Ovary (tissue), 3 donors: ENCODE measurements at regions not wholly inside any gene's neighbourhood (a gene's known extent, or its start where the extent isn't known, plus 50 kb on each side); places are given as distances from the start of the nearest gene placed in this dataset.

Experiments
- EP300 ChIP-seq: sonication (generic); formaldehyde crosslinking; IDR thresholded peaks from one replicate; pipeline ENCODE4 v1.6.1; 2017; ENCODE audit warnings: antibody characterized with exemption
- POLR2A ChIP-seq: fragments of 450-650 bp; IDR thresholded peaks from one replicate; pipeline ENCODE4 v1.6.1; 2017; ENCODE audit warnings: antibody characterized with exemption, mild to moderate bottlenecking, moderate library complexity
- TF ChIP-seq, protein P1 (sequence below), 3 donors: fragments of 450-650 bp in 2 of 3; fragments of 200-600 bp in 1 of 3; IDR thresholded peaks; one replicate each; pipeline versions ENCODE4 v1.5.1 to v1.8.0; 2016 to 2022; ENCODE audit warnings: antibody characterized with exemption in 3 of 3, mild to moderate bottlenecking in 1 of 3
- donor health status: DM: no; HTN: no; CAD: no.

DNA sequence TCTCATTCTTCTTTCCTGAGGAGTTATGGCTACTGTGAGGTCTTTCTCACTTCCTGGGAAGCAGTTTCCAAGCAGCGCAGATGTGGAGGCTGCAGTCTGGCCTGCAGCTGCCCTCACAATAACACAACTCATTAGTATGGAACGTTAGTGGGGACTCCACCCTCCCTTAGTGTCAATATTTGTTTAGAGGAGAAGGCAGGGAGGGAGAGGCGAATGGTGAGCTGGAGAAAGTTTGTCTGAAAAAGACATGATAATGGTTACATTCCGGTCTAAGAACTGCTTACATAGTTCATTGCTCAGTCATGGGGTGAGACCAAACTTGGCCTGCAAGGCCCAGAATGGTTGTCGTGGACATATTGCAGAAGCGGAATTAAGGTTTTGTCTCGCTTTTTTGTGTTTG is 170.2 kb downstream of the HS3ST3B1 start:
- TF ChIP-seq EP300, result no peak
- no peak for TF ChIP-seq POLR2A
- TF ChIP-seq, protein P1, sequence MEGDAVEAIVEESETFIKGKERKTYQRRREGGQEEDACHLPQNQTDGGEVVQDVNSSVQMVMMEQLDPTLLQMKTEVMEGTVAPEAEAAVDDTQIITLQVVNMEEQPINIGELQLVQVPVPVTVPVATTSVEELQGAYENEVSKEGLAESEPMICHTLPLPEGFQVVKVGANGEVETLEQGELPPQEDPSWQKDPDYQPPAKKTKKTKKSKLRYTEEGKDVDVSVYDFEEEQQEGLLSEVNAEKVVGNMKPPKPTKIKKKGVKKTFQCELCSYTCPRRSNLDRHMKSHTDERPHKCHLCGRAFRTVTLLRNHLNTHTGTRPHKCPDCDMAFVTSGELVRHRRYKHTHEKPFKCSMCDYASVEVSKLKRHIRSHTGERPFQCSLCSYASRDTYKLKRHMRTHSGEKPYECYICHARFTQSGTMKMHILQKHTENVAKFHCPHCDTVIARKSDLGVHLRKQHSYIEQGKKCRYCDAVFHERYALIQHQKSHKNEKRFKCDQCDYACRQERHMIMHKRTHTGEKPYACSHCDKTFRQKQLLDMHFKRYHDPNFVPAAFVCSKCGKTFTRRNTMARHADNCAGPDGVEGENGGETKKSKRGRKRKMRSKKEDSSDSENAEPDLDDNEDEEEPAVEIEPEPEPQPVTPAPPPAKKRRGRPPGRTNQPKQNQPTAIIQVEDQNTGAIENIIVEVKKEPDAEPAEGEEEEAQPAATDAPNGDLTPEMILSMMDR (IDR thresholded peaks at IDR 0.05), result no peak
